Inflammatory macrophage (primary cell): ENCODE measurements at regions not wholly inside any gene's neighbourhood (a gene's known extent, or its start where the extent isn't known, plus 50 kb on each side); places are given as distances from the start of the nearest gene placed in this dataset.
"Not testable (repeated sequence)": the region's sequence is repeated elsewhere in the genome, so short reads cannot be mapped to it uniquely, and the experiment has no call there.

Experiments used
- DNase-seq, 2 donors: peaks; one replicate each; pipeline ENCODE4 v3.0.0-alpha.2; 2020 to 2022

GRCh38 chr6:167208819-167209576 lies 51.2 kb upstream of the GPR31 start:
- DNase-seq = no peak

- no peak for DNase-seq
These were observed 51.8 kb upstream of the GPR31 start for GRCh38 chr6:167209577-167209975.

DNA sequence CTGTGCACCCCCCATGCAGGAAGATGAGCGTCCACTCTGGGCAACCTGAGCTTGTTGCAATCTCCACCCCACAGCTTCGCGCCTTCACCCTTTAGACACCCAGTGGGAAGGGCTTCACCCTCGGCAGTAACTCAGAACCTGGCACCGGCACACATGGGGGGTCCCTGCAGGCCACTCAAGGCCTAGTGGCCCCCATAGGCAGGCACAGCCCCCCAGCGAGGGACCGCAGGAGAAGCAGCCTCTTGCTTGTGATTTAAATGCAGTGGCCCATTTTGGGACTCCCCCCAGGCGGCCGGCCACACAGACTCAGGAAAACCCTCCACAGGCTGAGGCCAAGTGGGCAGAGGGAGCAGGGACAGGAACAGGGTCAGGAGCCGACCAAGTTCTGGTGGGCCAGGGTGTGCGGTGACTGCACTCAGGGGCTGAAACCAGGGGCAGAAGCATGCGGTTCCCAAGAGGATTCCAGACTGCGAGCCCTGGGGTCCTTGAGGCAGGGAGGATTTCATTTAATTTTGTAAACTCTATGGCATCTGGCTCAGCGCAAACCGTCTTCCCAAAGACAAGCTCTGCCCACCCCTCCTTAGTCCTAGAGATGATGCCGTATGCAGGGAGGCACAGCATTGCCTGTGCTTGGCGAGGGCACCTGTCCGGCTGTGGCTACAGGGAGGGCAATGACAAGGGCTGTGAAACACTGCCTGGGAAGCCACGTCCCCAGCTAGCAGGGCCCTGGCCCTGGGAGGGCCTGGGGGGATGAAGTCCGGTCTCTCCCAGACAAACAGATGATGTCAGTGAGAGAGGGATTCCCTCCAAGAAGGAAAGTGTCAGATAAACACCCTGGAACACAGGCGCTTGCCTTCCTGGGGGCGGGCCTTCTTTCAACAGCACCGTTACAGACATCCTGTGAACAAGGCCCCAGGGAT lies 52.9 kb upstream of the GPR31 start:
- no peak for DNase-seq

DNA sequence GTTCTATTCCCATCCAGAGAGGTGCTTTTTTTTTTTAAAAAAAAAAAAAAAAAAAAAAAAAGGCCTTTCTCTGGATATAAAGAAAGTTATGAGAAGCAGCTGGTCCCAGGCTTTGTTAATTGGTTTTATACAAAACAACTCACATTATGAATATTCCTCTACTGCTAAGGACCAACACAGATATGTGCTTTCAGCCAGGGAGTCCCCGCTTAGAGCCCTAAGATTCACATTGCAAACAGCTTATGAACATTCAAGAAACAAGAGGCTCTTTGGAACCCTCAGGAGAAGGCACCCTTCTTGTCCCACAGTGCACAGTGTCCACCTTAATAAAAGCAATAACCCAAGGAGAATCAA lies 53.5 kb upstream of the GPR31 start:
- DNase-seq = no peak

GRCh38 chr6:167211881-167212712 lies 54.3 kb upstream of the GPR31 start:
- DNase-seq = peak; percentile 64 to 65

GRCh38 chr6:167212713-167213005 lies 54.9 kb upstream of the GPR31 start:
- DNase-seq = no peak

DNA sequence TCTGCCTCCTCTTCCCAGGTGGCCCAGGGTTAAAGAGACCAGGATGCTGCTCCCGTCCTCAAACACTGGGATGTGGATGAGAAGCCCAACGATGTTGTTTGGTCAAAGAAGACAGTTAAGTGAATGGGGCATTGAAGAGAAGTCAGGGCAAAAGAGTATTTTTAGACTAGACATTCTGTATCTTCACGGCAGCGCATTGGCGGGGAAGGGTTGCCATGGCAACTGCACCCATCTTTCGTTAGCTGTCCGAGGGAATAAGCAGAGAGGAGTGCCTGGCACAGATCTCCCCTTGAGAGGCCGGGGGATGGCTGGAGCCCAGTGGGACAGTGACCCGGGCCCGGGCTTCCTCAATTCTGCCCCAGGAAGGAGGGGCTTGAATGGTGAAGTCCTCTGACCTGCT lies 56.4 kb upstream of the GPR31 start:
- DNase-seq = no peak

- not testable (repeated sequence) for DNase-seq
These were observed 57.9 kb upstream of the GPR31 start for GRCh38 chr6:167215429-167216250.

DNA sequence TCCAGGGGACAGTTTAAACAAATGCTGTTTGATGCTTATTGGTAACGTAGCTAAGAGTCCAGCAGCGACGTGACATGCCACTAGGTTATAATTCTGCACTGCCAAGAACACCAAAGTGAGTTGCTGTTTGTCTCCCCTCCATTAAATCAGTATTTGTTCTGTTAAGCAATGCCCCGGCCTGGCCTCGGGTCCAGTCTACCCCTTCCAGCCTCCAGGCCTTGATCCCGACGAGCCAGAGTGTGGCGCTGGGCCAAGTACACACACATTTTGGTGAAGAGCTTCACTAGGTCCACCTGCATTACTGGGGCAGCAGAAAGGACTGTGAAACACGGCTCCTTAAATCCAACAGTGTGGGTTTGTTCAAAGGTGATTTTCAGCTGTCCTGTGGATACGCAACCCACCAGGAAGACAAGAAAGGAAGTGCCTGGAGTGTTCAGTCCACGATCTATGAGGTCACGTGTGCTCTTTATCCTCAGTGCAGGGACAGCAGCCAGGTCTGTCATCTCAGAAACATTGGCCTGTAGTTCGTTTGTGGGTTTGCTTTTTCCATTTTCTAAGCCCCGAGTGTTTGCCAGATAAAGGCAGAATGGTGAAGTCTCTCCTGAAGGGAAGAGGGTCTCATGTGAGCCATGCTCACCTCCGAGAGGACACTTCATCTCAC lies 58.7 kb upstream of the GPR31 start:
- not testable (repeated sequence) for DNase-seq

- DNase-seq = not testable (repeated sequence)
These were observed 59.3 kb upstream of the GPR31 start for GRCh38 chr6:167217073-167217472.

DNA sequence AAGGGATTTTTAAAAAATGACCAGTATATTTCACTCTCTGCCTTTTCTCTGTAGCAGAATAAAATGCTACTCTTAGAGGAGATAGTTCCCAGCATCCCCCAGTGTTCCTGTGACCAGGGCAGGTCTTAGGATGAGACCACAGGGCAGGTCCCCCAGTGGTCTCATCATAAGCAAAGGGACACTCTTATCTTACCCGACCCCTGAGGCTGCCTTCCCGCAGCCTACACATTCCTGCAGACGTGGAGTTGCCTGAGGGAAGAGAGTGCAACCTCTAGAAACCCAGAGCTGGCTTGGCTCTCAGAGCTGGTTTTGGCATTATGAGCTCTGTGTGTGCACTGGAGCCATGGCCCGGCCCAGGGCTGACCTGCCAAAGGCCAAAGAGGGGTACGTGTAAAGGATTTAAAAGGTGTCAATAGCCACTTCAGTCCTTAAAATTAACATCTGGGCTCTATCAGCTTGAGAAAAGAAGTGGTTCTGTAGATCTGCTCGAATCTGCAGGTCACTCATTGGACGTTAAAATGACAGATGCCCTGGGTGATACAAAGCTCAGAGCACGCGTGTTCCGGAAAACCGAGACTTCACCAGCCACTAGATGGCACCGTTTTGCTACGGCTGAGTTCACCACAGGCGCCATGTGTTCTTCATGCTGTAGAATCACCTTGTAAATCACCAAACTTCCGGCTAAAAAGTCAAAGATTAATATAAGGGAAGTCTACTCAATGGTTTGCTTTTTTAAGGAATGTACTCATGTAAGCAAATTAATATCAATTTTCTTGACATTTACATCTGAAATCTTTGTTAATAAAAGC lies 60.4 kb upstream of the GPR31 start:
- peak; percentile 10 to 18 for DNase-seq

GRCh38 chr6:167219079-167219478 lies 61.3 kb upstream of the GPR31 start:
- not testable (repeated sequence) for DNase-seq

- DNase-seq = no peak
These were observed 62.3 kb upstream of the GPR31 start for GRCh38 chr6:167219967-167220512.

GRCh38 chr6:167221400-167222201 lies 63.8 kb upstream of the GPR31 start:
- DNase-seq = no peak

DNA sequence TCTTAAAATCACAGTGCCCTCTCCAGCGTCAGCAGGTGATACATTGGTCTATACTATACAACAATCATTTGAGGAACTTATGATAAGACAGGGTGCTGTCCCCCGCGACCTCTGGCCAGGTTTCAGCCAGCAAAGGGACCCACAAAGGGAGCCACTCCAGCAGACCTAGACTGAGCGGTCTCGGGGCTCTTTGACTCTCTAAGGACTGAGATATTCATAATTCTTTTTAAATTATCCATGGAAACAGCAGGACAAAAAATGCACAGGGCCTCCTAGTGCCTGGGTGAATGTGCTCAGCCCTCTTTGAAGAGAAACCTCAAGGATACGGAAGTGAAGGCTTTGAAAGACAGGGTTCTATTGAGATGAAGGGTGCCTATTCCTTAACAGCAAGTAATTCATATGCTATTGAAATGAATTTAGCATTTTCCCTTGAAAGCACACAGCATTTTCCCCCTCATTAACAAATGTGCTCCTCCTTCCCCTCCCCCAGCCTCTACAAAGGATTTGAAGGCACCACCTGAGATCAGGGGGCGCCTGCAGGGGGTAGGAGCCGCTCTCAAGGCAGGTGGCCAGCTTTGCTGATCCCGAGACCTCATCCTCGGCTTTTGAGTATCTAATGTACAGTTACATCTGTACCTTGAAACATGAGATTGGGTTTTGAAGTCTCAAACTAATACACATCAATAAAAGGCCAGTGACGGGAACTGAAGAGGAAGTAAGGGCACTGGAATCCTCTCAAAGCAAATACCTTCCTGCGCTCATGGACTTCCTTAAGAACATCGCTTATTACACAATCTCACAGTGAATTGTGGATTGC lies 65.3 kb upstream of the UNC93A start:
- not testable (repeated sequence) for DNase-seq

- DNase-seq = no peak
These were observed 64.8 kb upstream of the UNC93A start for GRCh38 chr6:167226383-167226685.

DNA sequence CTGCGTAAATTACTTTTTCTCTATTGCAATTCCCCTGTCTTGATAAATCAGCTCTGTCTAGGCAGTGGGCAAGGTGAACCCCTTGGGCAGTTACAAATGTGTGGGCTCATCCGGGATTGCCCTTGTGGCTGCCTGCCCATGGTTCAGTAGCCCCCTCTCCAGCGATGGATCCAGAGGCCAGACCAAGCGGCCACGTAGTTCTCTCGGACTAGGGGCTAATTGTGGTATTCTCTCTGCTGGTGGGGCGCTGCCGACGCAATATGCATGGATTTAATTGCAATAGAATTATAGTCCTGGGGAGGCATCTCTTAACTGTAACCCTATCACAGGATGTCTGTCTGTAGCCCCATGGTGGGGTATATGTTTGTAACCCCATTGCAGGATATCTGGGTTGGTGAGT lies 64.3 kb upstream of the UNC93A start:
- no peak for DNase-seq

DNA sequence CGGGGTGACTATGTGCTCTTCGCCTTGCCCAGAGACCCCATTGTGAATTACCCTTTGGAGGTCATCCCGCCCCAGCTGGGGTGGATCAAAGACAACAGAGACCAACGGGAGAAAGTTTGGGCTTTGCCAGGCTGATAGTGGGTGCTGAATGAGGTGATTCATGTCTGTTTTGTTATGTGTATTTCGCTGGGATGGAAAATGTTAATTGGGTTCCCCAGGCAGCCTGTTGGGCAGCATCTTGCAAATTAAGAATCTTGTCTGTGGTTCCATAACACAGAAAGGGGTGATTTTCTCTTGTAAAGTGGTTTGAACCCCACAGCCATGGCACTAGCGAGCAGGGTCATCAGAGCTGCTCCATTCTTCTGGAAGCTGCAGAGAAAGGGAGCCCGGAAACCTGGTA lies 63.1 kb upstream of the UNC93A start:
- DNase-seq = no peak

- no peak for DNase-seq
These were observed 61.5 kb upstream of the UNC93A start for GRCh38 chr6:167229586-167229985.
